ENCODE measurements at regions not wholly inside any gene's neighbourhood (a gene's known extent, or its start where the extent isn't known, plus 50 kb on each side); places are given as distances from the start of the nearest gene placed in this dataset.

DNA sequence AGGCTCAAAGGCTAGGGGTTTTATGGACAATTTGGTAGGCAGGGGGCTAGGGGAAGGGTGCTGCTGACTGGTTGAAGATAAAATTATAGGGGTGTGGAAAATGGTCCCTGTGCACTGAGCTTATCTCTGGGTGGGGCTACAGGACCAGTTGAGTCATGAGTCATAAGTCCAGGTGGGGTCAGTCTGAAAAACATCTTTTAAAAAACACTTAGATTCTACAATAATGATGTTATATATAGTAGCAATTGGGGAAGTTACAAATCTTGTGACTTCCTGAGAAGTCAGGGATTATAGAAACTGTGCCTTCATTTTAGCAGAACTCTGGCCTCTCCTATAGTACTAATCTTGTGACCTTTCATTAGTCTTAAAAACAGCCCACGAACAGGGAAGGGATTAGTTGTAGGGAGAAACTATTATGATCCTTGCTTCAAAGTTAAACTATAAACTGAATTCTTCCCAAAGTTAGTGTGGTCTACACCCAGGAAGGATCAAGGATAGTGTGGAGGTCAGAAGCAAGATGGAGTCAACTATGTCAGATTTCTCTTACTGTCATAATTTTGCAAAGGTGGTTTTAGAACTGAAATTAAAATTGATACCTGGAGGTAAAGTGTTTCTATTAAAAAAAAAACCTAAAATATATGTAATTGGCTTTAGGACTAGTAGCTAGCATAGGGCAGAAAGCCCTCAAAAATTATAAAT, 130.1 kb downstream of the P2RY1 start:
- Histone ChIP-seq H3K9me3 (ENCODE audit: low read depth) (no peaks in the 10 kb centered on the region), H3K27ac (no peak overlapping the region), H3K27me3 (no peaks in the 10 kb centered on the region), H3K4me3 (no peak overlapping the region), H3K4me1 (ENCODE audit: low read depth) (no peaks in the 10 kb centered on the region), H3K36me3 (no peaks in the 10 kb centered on the region)
- DNase-seq (ENCODE audit: low read depth in 1 of 2, low spot score in 1 of 2), result no peak
- TF ChIP-seq, protein P1, sequence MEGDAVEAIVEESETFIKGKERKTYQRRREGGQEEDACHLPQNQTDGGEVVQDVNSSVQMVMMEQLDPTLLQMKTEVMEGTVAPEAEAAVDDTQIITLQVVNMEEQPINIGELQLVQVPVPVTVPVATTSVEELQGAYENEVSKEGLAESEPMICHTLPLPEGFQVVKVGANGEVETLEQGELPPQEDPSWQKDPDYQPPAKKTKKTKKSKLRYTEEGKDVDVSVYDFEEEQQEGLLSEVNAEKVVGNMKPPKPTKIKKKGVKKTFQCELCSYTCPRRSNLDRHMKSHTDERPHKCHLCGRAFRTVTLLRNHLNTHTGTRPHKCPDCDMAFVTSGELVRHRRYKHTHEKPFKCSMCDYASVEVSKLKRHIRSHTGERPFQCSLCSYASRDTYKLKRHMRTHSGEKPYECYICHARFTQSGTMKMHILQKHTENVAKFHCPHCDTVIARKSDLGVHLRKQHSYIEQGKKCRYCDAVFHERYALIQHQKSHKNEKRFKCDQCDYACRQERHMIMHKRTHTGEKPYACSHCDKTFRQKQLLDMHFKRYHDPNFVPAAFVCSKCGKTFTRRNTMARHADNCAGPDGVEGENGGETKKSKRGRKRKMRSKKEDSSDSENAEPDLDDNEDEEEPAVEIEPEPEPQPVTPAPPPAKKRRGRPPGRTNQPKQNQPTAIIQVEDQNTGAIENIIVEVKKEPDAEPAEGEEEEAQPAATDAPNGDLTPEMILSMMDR (IDR thresholded peaks at IDR 0.05; ENCODE audit: low read depth, low read length), result no peak

DNA sequence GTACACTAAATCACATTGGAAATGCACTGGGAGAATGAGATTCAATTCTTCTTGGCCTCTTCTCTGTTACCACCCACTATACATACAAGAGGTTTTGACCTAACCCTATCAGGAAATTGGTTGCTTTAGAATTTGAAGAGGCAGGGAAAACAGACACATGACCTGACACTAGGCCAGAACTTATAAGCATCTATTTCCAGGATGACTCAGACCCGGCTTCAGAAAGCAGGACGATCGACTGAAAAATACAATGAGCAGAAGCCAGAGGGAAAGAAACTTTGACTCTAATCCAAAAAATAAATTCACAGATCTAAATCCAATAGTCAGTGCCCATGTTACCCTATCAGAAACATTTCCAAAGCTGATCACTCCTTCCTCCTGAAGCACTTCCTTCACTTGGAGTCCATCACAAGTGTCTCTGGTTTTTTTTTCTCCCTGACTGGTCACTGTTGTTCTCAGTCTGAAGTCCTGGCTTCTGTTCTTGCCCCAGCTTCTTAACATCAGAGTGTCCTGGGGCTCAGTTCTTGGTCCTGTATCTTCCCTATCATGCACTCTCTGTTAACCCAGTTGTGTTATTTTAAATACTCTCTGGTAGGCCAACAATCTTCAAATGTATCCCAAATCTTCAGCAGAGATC, 133.6 kb downstream of the P2RY1 start:
- Histone ChIP-seq H3K4me1 (ENCODE audit: low read depth) (no peaks in the 10 kb centered on the region), H3K27ac (no peak overlapping the region), H3K27me3 (no peaks in the 10 kb centered on the region), H3K36me3 (no peaks in the 10 kb centered on the region), H3K4me3 (no peak overlapping the region), H3K9me3 (ENCODE audit: low read depth) (no peaks in the 10 kb centered on the region)
- TF ChIP-seq, protein P1 (IDR thresholded peaks at IDR 0.05; ENCODE audit: low read depth, low read length), result no peak
- peak in 1 of 2 donors; percentile 51 for DNase-seq (ENCODE audit: low read depth in 1 of 2, low spot score in 1 of 2)

DNA sequence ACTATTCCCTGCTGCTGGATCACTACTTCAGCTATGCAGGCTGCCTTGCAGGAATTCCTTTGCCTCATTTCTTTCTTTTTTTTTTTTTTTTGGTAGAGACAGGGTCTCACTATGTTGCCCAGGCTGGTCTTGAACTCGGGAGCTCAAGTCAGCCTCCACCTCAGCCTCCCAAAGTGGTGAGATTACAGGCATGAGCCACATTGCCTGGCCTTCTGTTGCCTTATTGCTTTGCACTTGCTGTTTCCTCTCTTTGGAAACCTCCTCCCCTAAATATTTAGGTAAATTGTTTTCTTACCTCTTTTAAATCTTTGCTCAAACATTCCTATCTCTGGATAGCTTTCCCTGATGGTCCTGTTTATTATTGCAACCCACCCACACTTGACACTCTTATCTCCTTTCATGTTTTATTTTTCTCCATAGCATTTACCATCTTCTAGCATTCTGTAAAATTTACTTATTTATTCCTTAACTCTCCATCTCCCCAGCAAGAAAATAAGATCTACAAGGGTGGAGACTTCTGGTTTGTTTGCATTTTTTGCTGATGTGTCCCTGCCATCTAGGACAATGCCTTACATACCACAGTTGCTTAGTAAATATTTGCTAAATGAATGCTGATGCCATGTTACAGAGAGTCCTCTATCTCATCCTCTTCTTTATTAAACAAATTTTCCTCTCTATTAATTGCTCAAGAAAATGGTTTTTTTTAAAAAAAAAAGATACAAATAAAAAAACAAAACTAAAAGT, 134.8 kb downstream of the P2RY1 start:
- Histone ChIP-seq H3K4me3 (no peak overlapping the region), H3K9me3 (ENCODE audit: low read depth) (no peaks in the 10 kb centered on the region), H3K36me3 (no peaks in the 10 kb centered on the region), H3K4me1 (ENCODE audit: low read depth) (no peaks in the 10 kb centered on the region), H3K27me3 (no peaks in the 10 kb centered on the region), H3K27ac (no peak overlapping the region)
- DNase-seq (ENCODE audit: low read depth in 1 of 2, low spot score in 1 of 2), result peak in 1 of 2 donors; percentile 16
- TF ChIP-seq, protein P1 (IDR thresholded peaks at IDR 0.05; ENCODE audit: low read depth, low read length), result no peak

DNA sequence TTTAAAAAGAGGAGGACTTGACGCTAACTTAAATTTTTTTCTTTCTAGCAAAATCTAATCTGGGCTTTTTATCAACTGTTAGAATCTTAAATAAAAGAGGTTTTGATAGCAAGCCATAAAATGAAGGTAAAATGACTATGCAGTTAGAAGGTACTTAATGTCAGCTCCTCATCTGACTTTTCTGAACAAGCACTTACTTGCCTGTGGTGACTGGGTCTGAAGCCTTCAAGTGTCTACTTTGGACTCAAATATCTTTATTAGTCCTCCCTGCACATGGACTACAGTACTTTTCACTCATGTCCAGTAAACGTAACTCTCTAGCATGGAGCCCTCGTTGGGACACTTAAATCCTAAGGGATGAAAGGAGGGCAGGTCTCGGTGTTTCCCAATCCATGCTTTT, 135.9 kb downstream of the P2RY1 start:
- no peaks in the 10 kb centered on the region for H3K36me3 ChIP-seq
- H3K27ac ChIP-seq, result no peak overlapping the region
- no peaks in the 10 kb centered on the region for H3K9me3 ChIP-seq (ENCODE audit: low read depth)
- DNase-seq (ENCODE audit: low read depth in 1 of 2, low spot score in 1 of 2), result no peak
- TF ChIP-seq, protein P1 (IDR thresholded peaks at IDR 0.05; ENCODE audit: low read depth, low read length), result no peak
- no peak overlapping the region for H3K4me3 ChIP-seq
- no peaks in the 10 kb centered on the region for H3K27me3 ChIP-seq
- H3K4me1 ChIP-seq (ENCODE audit: low read depth), result no peaks in the 10 kb centered on the region

DNA sequence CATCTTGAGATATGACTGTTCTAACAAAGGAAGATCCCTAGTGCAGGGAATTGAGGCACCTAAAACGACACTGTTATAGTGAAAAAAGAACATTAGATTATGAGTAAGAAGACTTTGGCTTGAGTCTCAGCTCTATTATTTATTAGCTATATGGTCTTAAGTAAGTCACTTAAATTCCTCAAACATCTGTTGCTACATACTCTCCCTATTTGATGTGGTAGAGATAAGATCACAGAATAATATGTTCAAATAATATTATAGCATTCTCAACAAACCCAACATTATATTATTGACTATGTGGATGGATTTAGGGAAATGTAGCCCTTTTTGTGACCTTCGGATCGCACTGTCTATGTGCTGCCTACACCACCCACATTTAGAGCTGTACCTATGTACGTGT, 136.9 kb downstream of the P2RY1 start:
- no peak for DNase-seq (ENCODE audit: low read depth in 1 of 2, low spot score in 1 of 2)
- H3K4me1 ChIP-seq (ENCODE audit: low read depth), result no peaks in the 10 kb centered on the region
- no peaks in the 10 kb centered on the region for H3K36me3 ChIP-seq
- no peak overlapping the region for H3K4me3 ChIP-seq
- H3K27ac ChIP-seq, result no peak overlapping the region
- H3K9me3 ChIP-seq (ENCODE audit: low read depth), result no peaks in the 10 kb centered on the region
- no peaks in the 10 kb centered on the region for H3K27me3 ChIP-seq
- TF ChIP-seq, protein P1 (IDR thresholded peaks at IDR 0.05; ENCODE audit: low read depth, low read length), result no peak
